Right hindlimb (tissue), 1 donor: ENCODE measurements at regions not wholly inside any gene's neighbourhood (a gene's known extent, or its start where the extent isn't known, plus 50 kb on each side); places are given as distances from the start of the nearest gene placed in this dataset.

Experiments used
- DNase-seq: peaks from one replicate; pipeline ENCODE4 v3.0.0-alpha.2; 2018

GRCh38 chr10:124263726-124264125 is 155.0 kb downstream of the OAT start:
- DNase-seq, result no peak

GRCh38 chr10:124262971-124263370 is 155.8 kb downstream of the OAT start:
- no peak for DNase-seq

- DNase-seq, result no peak
These were observed 156.4 kb downstream of the OAT start for GRCh38 chr10:124262234-124262865.

GRCh38 chr10:124259139-124259825 is 159.4 kb downstream of the OAT start:
- no peak for DNase-seq

GRCh38 chr10:124257781-124258180 is 160.9 kb downstream of the OAT start:
- no peak for DNase-seq

- DNase-seq, result no peak
These were observed 162.6 kb downstream of the OAT start for GRCh38 chr10:124256151-124256550.

- no peak for DNase-seq
These were observed 162.2 kb upstream of the CHST15 start for GRCh38 chr10:124255556-124255955.

GRCh38 chr10:124254490-124254889 is 161.1 kb upstream of the CHST15 start:
- DNase-seq, result no peak

GRCh38 chr10:124253006-124253405 is 159.6 kb upstream of the CHST15 start:
- no peak for DNase-seq

GRCh38 chr10:124252097-124252715 is 158.8 kb upstream of the CHST15 start:
- no peak for DNase-seq

GRCh38 chr10:124251317-124252065 is 158.1 kb upstream of the CHST15 start:
- DNase-seq, result no peak

GRCh38 chr10:124250506-124250905 is 157.1 kb upstream of the CHST15 start:
- no peak for DNase-seq

- no peak for DNase-seq
These were observed 156.5 kb upstream of the CHST15 start for GRCh38 chr10:124249812-124250432.

GRCh38 chr10:124249196-124249595 is 155.8 kb upstream of the CHST15 start:
- DNase-seq, result no peak

- no peak for DNase-seq
These were observed 155.0 kb upstream of the CHST15 start for GRCh38 chr10:124248056-124249045.

GRCh38 chr10:124245806-124246440 is 152.5 kb upstream of the CHST15 start:
- DNase-seq, result no peak

- DNase-seq, result no peak
These were observed 151.8 kb upstream of the CHST15 start for GRCh38 chr10:124245191-124245590.

- DNase-seq, result no peak
These were observed 151.0 kb upstream of the CHST15 start for GRCh38 chr10:124244256-124244877.

- no peak for DNase-seq
These were observed 150.3 kb upstream of the CHST15 start for GRCh38 chr10:124243702-124244121.

- DNase-seq, result no peak
These were observed 149.4 kb upstream of the CHST15 start for GRCh38 chr10:124242791-124243190.

- DNase-seq, result no peak
These were observed 149.0 kb upstream of the CHST15 start for GRCh38 chr10:124242365-124242764.
